ENCODE measurements at regions not wholly inside any gene's neighbourhood (a gene's known extent, or its start where the extent isn't known, plus 50 kb on each side); places are given as distances from the start of the nearest gene placed in this dataset.

DNA sequence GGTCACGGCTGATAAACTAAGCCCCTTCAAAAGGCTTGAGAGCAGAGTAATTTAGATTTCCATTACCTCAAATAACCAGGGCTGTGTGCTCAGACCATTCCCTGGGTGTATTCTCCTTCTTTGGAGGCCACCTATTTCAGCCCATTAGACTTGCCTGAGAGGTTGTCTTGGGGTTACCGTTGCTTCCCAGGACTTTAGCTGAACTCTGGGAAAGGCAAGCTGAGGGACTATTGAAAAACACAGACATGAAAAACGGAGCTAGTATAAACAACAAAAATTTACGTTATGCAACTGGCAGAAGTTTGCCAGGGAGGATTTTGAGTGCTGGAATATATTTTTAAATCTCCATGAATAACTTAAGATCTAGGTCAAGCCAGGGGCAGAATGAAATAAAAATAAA is 561.0 kb upstream of the TNP1 start:
- Histone ChIP-seq H2AFZ (ENCODE audit: control insufficient read depth, low read length) (no peak overlapping the region), H3K4me3 (ENCODE audit: control insufficient read depth in 2 of 3, extremely low read depth in 1 of 3, insufficient read depth in 2 of 3, low read depth in 1 of 3, low read length in 3 of 3) (no peak overlapping the region), H4K20me1 (ENCODE audit: control insufficient read depth, extremely low read depth, insufficient read depth, low read length) (no peaks in the 10 kb centered on the region), H3K9ac (ENCODE audit: control insufficient read depth, extremely low read depth, insufficient read depth, low read length) (no peak overlapping the region), H3K79me2 (ENCODE audit: control insufficient read depth, insufficient read depth, low read length) (no peaks in the 10 kb centered on the region), H3K9me1 (ENCODE audit: control insufficient read depth, extremely low read depth, insufficient read depth, low read length) (no peaks in the 10 kb centered on the region), H3K27me3 (ENCODE audit: control insufficient read depth, extremely low read depth, insufficient read depth, low read length) (no peaks in the 10 kb centered on the region), H3K9me3 (ENCODE audit: control insufficient read depth, low read depth, low read length) (no peaks in the 10 kb centered on the region), H3K36me3 (ENCODE audit: control insufficient read depth in 2 of 2, extremely low read depth in 1 of 2, insufficient read depth in 2 of 2, low read length in 2 of 2) (no peaks in the 10 kb centered on the region), H3K27ac (ENCODE audit: control insufficient read depth, insufficient read depth, low read length) (no peak overlapping the region), H3K4me1 (ENCODE audit: control insufficient read depth, extremely low read depth, insufficient read depth, low read length) (no peaks in the 10 kb centered on the region), H3K4me2 (ENCODE audit: control insufficient read depth, extremely low read depth, insufficient read depth, low read depth, low read length) (no peak overlapping the region)
- DNase-seq (ENCODE audit: low read depth, low spot score) (no peak), FAIRE-seq (no peak)
- dilution Hi-C loops (cut with MboI; ENCODE audit: extremely low pct_ligation_motif_present, low sequenced_read_pairs): loop anchor here (5.0 kb wide), 1 partner anchor 71 kb away; no protein-coding TSS in a partner anchor
- TF ChIP-seq, protein P1, sequence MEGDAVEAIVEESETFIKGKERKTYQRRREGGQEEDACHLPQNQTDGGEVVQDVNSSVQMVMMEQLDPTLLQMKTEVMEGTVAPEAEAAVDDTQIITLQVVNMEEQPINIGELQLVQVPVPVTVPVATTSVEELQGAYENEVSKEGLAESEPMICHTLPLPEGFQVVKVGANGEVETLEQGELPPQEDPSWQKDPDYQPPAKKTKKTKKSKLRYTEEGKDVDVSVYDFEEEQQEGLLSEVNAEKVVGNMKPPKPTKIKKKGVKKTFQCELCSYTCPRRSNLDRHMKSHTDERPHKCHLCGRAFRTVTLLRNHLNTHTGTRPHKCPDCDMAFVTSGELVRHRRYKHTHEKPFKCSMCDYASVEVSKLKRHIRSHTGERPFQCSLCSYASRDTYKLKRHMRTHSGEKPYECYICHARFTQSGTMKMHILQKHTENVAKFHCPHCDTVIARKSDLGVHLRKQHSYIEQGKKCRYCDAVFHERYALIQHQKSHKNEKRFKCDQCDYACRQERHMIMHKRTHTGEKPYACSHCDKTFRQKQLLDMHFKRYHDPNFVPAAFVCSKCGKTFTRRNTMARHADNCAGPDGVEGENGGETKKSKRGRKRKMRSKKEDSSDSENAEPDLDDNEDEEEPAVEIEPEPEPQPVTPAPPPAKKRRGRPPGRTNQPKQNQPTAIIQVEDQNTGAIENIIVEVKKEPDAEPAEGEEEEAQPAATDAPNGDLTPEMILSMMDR (optimal IDR thresholded peaks at IDR 0.05 in 1 of 3, IDR thresholded peaks at IDR 0.05 in 1 of 3, conservative IDR thresholded peaks at IDR 0.05 in 1 of 3; ENCODE audit: extremely low read depth in 1 of 3, insufficient read depth in 2 of 3, low read length in 3 of 3): no peak
- no peak for TF ChIP-seq EZH2 (IDR thresholded peaks at IDR 0.05; ENCODE audit: low read length)

DNA sequence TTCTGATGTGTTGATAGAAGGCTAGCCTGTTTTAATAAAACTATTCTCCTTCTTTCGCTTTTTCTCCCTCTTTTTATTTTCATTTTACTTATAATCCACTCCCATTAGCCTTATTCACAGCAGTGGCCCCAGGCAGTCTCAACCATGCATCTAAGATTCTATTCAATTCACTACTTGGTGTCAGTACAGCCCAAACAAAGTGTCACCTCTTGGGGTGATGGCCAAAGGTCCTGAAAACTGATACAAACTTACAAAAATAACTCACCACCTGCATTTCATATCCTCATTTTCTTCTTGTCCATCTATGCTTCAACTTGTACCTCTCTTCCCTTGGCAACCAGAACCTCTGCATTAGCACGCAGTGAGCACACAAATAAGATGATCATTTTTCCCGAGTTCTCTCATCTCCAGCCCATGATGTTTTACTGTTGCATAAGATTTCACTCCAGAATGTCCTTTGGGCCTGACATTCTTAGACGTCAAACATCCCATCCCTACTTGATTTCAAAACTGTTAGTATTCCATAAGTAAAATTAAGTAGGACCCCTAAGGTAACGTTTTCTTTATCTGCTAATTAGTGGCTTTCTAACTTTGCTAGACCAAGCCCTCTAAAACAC is 559.3 kb upstream of the TNP1 start:
- Histone ChIP-seq H3K9me3 (ENCODE audit: control insufficient read depth, low read depth, low read length) (no peaks in the 10 kb centered on the region), H3K9me1 (ENCODE audit: control insufficient read depth, extremely low read depth, insufficient read depth, low read length) (no peaks in the 10 kb centered on the region), H3K4me2 (ENCODE audit: control insufficient read depth, extremely low read depth, insufficient read depth, low read depth, low read length) (no peak overlapping the region), H2AFZ (ENCODE audit: control insufficient read depth, low read length) (no peak overlapping the region), H3K79me2 (ENCODE audit: control insufficient read depth, insufficient read depth, low read length) (no peaks in the 10 kb centered on the region), H3K27ac (ENCODE audit: control insufficient read depth, insufficient read depth, low read length) (no peak overlapping the region), H3K36me3 (ENCODE audit: control insufficient read depth in 2 of 2, extremely low read depth in 1 of 2, insufficient read depth in 2 of 2, low read length in 2 of 2) (no peaks in the 10 kb centered on the region), H3K9ac (ENCODE audit: control insufficient read depth, extremely low read depth, insufficient read depth, low read length) (no peak overlapping the region), H3K4me3 (ENCODE audit: control insufficient read depth in 2 of 3, extremely low read depth in 1 of 3, insufficient read depth in 2 of 3, low read depth in 1 of 3, low read length in 3 of 3) (no peak overlapping the region), H3K4me1 (ENCODE audit: control insufficient read depth, extremely low read depth, insufficient read depth, low read length) (no peaks in the 10 kb centered on the region), H4K20me1 (ENCODE audit: control insufficient read depth, extremely low read depth, insufficient read depth, low read length) (no peaks in the 10 kb centered on the region), H3K27me3 (ENCODE audit: control insufficient read depth, extremely low read depth, insufficient read depth, low read length) (no peaks in the 10 kb centered on the region)
- FAIRE-seq: no peak
- dilution Hi-C loops (cut with MboI; ENCODE audit: extremely low pct_ligation_motif_present, low sequenced_read_pairs): no loop called here
- no peak for DNase-seq (ENCODE audit: low read depth, low spot score)
- TF ChIP-seq, protein P1 (optimal IDR thresholded peaks at IDR 0.05 in 1 of 3, IDR thresholded peaks at IDR 0.05 in 1 of 3, conservative IDR thresholded peaks at IDR 0.05 in 1 of 3; ENCODE audit: extremely low read depth in 1 of 3, insufficient read depth in 2 of 3, low read length in 3 of 3): no peak
- no peak for TF ChIP-seq EZH2 (IDR thresholded peaks at IDR 0.05; ENCODE audit: low read length)

All from keratinocyte (primary cell).